ENCODE measurements at regions not wholly inside any gene's neighbourhood (a gene's known extent, or its start where the extent isn't known, plus 50 kb on each side); places are given as distances from the start of the nearest gene placed in this dataset.
A peak's percentile ranks its signal among the peaks of the same experiment; 100 is the strongest.

DNA sequence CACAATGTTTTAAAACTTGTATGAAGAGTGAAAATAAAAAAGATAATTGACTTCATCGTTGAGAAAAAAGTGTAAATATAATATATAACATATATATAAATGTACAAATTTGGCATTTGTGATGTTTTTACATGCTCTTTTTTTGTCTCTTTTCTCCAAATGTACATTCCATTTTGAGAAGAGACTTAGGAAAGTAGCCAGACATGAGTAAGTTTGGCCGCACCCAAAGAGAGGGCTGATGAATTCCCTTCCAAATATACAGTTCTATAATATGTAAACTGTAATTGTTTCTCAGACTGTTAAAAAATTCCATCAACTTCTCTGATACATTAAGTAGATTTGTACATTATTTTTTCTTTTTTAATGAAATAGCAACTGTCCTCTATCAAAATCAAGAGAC, 193.2 kb upstream of the MAP3K1 start:
- no peak overlapping the region for H3K4me3 ChIP-seq (ENCODE audit: low read length)
- DNase-seq (ENCODE audit: low read depth), result no peak
- TF ChIP-seq, protein P1, sequence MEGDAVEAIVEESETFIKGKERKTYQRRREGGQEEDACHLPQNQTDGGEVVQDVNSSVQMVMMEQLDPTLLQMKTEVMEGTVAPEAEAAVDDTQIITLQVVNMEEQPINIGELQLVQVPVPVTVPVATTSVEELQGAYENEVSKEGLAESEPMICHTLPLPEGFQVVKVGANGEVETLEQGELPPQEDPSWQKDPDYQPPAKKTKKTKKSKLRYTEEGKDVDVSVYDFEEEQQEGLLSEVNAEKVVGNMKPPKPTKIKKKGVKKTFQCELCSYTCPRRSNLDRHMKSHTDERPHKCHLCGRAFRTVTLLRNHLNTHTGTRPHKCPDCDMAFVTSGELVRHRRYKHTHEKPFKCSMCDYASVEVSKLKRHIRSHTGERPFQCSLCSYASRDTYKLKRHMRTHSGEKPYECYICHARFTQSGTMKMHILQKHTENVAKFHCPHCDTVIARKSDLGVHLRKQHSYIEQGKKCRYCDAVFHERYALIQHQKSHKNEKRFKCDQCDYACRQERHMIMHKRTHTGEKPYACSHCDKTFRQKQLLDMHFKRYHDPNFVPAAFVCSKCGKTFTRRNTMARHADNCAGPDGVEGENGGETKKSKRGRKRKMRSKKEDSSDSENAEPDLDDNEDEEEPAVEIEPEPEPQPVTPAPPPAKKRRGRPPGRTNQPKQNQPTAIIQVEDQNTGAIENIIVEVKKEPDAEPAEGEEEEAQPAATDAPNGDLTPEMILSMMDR (conservative IDR thresholded peaks at IDR 0.05; ENCODE audit: low read length), result no peak

DNA sequence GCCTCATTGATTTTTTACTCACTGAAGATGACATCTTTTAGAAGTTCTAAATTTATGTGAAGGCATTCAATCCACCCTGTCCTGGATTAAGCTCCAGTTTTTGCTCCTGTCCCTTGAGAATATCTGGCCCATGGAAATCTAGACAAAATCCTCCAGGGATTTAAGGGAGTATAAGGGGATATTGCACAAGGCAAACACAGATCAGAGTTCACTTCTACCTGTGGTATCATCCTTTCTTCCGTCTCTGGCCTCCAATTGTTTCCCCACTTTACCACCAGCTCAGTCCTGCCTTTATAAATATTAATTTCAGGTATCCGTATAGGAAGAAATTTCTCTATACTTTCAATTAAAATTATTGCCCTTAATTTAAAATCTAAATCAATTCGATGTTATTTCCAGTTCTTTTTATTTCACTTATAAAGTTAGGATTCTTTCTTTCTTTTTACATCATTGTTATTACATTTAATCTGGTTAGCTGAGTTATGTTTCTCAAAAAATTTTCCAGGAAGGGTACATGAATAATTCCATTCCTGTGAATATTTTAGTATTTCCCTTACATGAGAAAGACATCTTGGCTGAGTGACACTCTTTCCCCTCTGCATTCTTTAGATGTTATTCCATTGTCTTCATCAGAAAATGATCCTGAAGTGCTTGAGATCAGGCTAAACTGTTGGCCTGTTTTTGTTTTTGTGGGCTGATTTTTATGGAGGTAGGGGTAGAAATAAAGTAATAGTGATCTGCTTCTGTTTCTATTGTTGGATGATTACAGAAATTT, 194.3 kb upstream of the MAP3K1 start:
- TF ChIP-seq, protein P1 (conservative IDR thresholded peaks at IDR 0.05; ENCODE audit: low read length), result no peak
- H3K4me3 ChIP-seq (ENCODE audit: low read length), result no peak overlapping the region
- DNase-seq (ENCODE audit: low read depth), result peak; percentile 77

DNA sequence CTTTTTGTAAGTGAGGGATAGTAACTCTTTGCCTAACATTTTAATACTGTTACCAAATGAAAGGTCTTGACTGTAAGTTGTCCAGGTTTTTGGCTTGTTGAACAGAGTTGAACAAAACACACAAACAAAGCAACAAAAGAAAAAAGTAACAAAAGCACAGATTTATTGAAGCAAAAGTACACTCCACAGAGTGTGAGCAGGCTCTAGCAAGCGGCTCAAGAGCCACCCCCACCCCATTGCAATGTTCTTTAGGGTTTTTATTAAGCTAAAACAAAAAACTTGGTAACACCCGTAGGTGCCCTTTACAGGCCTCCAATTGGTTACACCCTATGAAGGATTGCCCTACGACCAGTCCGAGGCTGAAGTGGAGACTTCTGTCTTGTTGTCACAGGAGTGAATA, 197.4 kb upstream of the MAP3K1 start:
- no peak overlapping the region for H3K4me3 ChIP-seq (ENCODE audit: low read length)
- DNase-seq (ENCODE audit: low read depth), result no peak
- TF ChIP-seq, protein P1 (conservative IDR thresholded peaks at IDR 0.05; ENCODE audit: low read length), result no peak

DNA sequence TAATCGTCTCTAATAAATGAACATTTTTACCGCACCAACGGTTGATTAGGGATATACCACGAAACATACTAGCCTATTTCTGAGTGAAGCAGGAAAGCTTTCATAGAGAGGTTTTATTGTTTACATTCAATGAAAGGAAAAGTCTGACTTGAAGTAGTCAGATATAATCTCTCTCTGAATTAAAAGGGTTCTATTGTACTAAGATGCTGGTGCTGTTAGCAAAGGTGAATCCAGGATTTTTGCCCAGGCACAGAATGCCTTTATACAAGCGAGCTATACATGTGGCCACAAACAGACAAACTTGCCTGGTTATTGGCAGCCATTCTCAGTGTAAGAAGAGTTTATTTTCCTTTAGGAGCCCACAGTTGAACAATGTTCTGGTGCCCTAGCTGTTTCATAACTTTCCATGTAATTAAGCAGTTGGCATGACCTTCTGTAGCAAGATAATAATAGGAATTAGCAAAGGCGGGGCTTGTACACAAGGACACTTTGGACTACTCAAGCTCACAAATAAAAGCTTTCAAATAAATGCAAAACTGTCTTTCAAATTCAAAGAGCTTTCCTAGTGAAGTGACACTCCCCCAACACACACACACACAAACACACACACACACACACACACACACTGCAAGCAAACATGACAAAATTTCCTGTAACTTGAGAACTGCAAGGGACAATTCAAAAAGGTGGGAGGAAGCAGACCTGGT, 198.7 kb upstream of the MAP3K1 start:
- no peak for DNase-seq (ENCODE audit: low read depth)
- TF ChIP-seq, protein P1 (conservative IDR thresholded peaks at IDR 0.05; ENCODE audit: low read length), result no peak
- H3K4me3 ChIP-seq (ENCODE audit: low read length), result no peak overlapping the region

DNA sequence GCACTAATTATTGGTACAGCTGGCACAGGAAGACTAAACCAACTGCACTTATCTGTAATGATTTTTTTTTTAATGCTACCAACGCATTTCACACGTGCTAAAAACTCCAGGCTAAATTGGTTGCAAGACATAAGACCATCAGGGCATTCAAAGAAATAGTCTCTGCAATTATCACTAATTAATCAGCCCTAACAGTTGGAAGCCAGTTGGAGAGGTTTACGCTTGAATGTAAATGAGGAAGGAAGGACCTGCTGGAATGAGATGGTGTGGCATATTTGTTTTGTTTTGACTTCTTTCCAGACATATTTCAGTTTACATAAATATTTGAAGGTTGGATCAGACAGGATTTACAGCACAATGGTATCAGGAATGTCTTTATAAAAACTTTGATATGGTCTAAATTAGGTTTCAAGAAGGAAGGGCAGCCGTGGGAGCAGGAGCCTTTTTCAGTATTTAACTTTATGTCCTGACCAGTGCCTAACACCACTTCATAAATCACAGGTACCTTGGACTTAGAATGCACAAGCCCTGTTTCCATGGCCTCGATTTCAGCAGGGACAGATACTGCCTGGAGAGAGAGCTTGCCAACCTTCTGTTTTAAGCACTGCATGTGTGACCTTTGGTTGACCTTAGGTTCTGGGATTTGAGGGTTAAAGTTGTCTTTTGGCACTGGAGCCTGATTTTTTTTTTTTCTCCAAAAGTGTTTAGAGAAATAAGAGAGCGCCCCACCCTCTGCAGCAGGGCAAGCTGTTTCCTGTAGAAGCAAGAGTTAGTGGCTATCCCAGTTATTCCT, 199.8 kb upstream of the MAP3K1 start:
- TF ChIP-seq, protein P1 (conservative IDR thresholded peaks at IDR 0.05; ENCODE audit: low read length), result no peak
- DNase-seq (ENCODE audit: low read depth), result no peak
- H3K4me3 ChIP-seq (ENCODE audit: low read length), result no peak overlapping the region

DNA sequence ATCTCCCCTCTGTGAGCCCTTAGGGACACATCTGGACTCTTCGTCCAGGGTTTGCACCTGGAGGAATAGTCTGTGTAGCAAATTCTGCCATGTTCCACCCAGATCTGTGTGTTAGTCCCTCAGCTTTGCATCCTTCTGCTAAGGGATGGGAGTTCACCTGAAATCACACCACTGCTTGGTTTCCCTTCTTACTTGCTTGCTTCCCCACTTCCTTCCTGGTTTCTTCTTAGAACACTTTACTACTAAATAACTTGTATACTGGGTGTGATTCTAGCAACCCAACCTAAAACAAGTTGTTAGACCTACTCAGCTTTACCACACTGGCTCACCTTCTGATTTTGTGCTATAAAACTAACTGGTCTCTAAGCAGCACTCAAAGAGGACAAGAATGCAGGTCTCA, 202.6 kb upstream of the MAP3K1 start:
- no peak overlapping the region for H3K4me3 ChIP-seq (ENCODE audit: low read length)
- TF ChIP-seq, protein P1 (conservative IDR thresholded peaks at IDR 0.05; ENCODE audit: low read length), result no peak
- no peak for DNase-seq (ENCODE audit: low read depth)
